ENCODE measurements at regions not wholly inside any gene's neighbourhood (a gene's known extent, or its start where the extent isn't known, plus 50 kb on each side); places are given as distances from the start of the nearest gene placed in this dataset.

- Histone ChIP-seq H3K4me1 (no peaks in the 10 kb centered on the region), H3K27ac (no peak overlapping the region), H3K36me3 (no peaks in the 10 kb centered on the region), H3K27me3 (no peaks in the 10 kb centered on the region), H3K4me3 (no peak overlapping the region), H3K9me3 (no peaks in the 10 kb centered on the region)
- TF ChIP-seq POLR2AphosphoS5 (IDR thresholded peaks at IDR 0.05) (no peak), POLR2A (IDR thresholded peaks at IDR 0.05) (no peak), CTCF (IDR thresholded peaks at IDR 0.05) (no peak)
- intact Hi-C loops (cut with DNase I; ENCODE audit: low total_unique reads), result no loop called here
- DNase-seq (ENCODE audit: low spot score in 2 of 2), result no peak
Observed at GRCh38 chr4:155512817-155513216, 136.1 kb upstream of the MAP9 start.

- no peak for TF ChIP-seq POLR2AphosphoS5 (IDR thresholded peaks at IDR 0.05)
- no peak for TF ChIP-seq POLR2A (IDR thresholded peaks at IDR 0.05)
- no peak for TF ChIP-seq CTCF (IDR thresholded peaks at IDR 0.05)
- Histone ChIP-seq H3K4me3 (no peak overlapping the region), H3K9me3 (no peaks in the 10 kb centered on the region), H3K36me3 (no peaks in the 10 kb centered on the region), H3K27ac (no peak overlapping the region), H3K27me3 (no peaks in the 10 kb centered on the region), H3K4me1 (no peaks in the 10 kb centered on the region)
- intact Hi-C loops (cut with DNase I; ENCODE audit: low total_unique reads), result no loop called here
- DNase-seq (ENCODE audit: low spot score in 2 of 2), result no peak
Observed at GRCh38 chr4:155512046-155512445, 135.3 kb upstream of the MAP9 start.

GRCh38 chr4:155510771-155511170 lies 134.0 kb upstream of the MAP9 start:
- H3K4me1 ChIP-seq, result no peaks in the 10 kb centered on the region
- no peaks in the 10 kb centered on the region for H3K27me3 ChIP-seq
- H3K4me3 ChIP-seq, result no peak overlapping the region
- TF ChIP-seq CTCF (IDR thresholded peaks at IDR 0.05) (no peak), POLR2A (IDR thresholded peaks at IDR 0.05) (no peak), POLR2AphosphoS5 (IDR thresholded peaks at IDR 0.05) (no peak)
- intact Hi-C loops (cut with DNase I; ENCODE audit: low total_unique reads), result no loop called here
- DNase-seq (ENCODE audit: low spot score in 2 of 2), result no peak
- no peaks in the 10 kb centered on the region for H3K36me3 ChIP-seq
- no peak overlapping the region for H3K27ac ChIP-seq
- H3K9me3 ChIP-seq, result no peaks in the 10 kb centered on the region

GRCh38 chr4:155509555-155509954 lies 132.8 kb upstream of the MAP9 start:
- no peak for DNase-seq (ENCODE audit: low spot score in 2 of 2)
- Histone ChIP-seq H3K4me1 (no peaks in the 10 kb centered on the region), H3K36me3 (no peaks in the 10 kb centered on the region), H3K27ac (no peak overlapping the region), H3K4me3 (no peak overlapping the region), H3K27me3 (no peaks in the 10 kb centered on the region), H3K9me3 (no peaks in the 10 kb centered on the region)
- TF ChIP-seq POLR2AphosphoS5 (IDR thresholded peaks at IDR 0.05) (no peak), CTCF (IDR thresholded peaks at IDR 0.05) (no peak), POLR2A (IDR thresholded peaks at IDR 0.05) (no peak)
- intact Hi-C loops (cut with DNase I; ENCODE audit: low total_unique reads), result no loop called here

- Histone ChIP-seq H3K4me1 (no peaks in the 10 kb centered on the region), H3K27ac (no peak overlapping the region), H3K9me3 (no peaks in the 10 kb centered on the region), H3K36me3 (no peaks in the 10 kb centered on the region), H3K27me3 (no peaks in the 10 kb centered on the region), H3K4me3 (no peak overlapping the region)
- TF ChIP-seq POLR2A (IDR thresholded peaks at IDR 0.05) (no peak), CTCF (IDR thresholded peaks at IDR 0.05) (no peak), POLR2AphosphoS5 (IDR thresholded peaks at IDR 0.05) (no peak)
- intact Hi-C loops (cut with DNase I; ENCODE audit: low total_unique reads), result no loop called here
- DNase-seq (ENCODE audit: low spot score in 2 of 2), result no peak
Observed at GRCh38 chr4:155506745-155507144, 130.0 kb upstream of the MAP9 start.
